SK-MEL-5 (cell line): ENCODE measurements at regions not wholly inside any gene's neighbourhood (a gene's known extent, or its start where the extent isn't known, plus 50 kb on each side); places are given as distances from the start of the nearest gene placed in this dataset.
A peak's percentile ranks its signal among the peaks of the same experiment; 100 is the strongest.

Experiments
- DNase-seq: peaks from one replicate; pipeline ENCODE4 v3.0.0-alpha.2; 2016; ENCODE audit warnings: low read depth, low spot score
- in situ Hi-C: cut with HindIII; loops from 2 replicates; pipeline ENCODE4 v1.10.0; 2016; ENCODE audit warnings: low sequenced_read_pairs, high pct_unique_total_duplicates, low pct_unique_long_range_greater_than_20kb

- in situ Hi-C loops: no loop called here
- DNase-seq: no peak
Measured at GRCh38 chr21:43364261-43364510, 62.7 kb downstream of the SIK1 start.

- in situ Hi-C loops: no loop called here
Measured at GRCh38 chr21:43363506-43364260, 63.2 kb downstream of the SIK1 start.

GRCh38 chr21:43362915-43363314, 64.0 kb downstream of the SIK1 start:
- no peak for DNase-seq
- in situ Hi-C loops: no loop called here

More at GRCh38 chr21:43363506-43364260, 63.2 kb downstream of the SIK1 start:
- DNase-seq: no peak

GRCh38 chr21:43362321-43362791, 64.6 kb downstream of the SIK1 start:
- no peak for DNase-seq

GRCh38 chr21:43361493-43362296, 65.2 kb downstream of the SIK1 start:
- in situ Hi-C loops: no loop called here
- no peak for DNase-seq

More at GRCh38 chr21:43362321-43362791, 64.6 kb downstream of the SIK1 start:
- in situ Hi-C loops: no loop called here

GRCh38 chr21:43361127-43361492, 65.8 kb downstream of the SIK1 start:
- in situ Hi-C loops: no loop called here
- DNase-seq: no peak

- in situ Hi-C loops: no loop called here
- DNase-seq: no peak
Measured at GRCh38 chr21:43360441-43361126, 66.3 kb downstream of the SIK1 start.

GRCh38 chr21:43358940-43359822, 67.8 kb downstream of the SIK1 start:
- DNase-seq: no peak
- in situ Hi-C loops: no loop called here

GRCh38 chr21:43357715-43358430, 69.1 kb downstream of the SIK1 start:
- in situ Hi-C loops: no loop called here
- no peak for DNase-seq

- in situ Hi-C loops: no loop called here
Measured at GRCh38 chr21:43355925-43356289, 71.0 kb downstream of the SIK1 start.

GRCh38 chr21:43355266-43355924, 71.5 kb downstream of the SIK1 start:
- no peak for DNase-seq
- in situ Hi-C loops: no loop called here

More at GRCh38 chr21:43355925-43356289, 71.0 kb downstream of the SIK1 start:
- DNase-seq: no peak

GRCh38 chr21:43354666-43355065, 72.3 kb downstream of the SIK1 start:
- no peak for DNase-seq
- in situ Hi-C loops: no loop called here

- in situ Hi-C loops: no loop called here
- DNase-seq: no peak
Measured at GRCh38 chr21:43354026-43354420, 72.9 kb downstream of the SIK1 start.

- no peak for DNase-seq
- in situ Hi-C loops: no loop called here
Measured at GRCh38 chr21:43353282-43354025, 73.5 kb downstream of the SIK1 start.

GRCh38 chr21:43352568-43353281, 74.2 kb downstream of the SIK1 start:
- peak; percentile 43 for DNase-seq

More at GRCh38 chr21:43352568-43353281, 74.2 kb downstream of the SIK1 start:
- in situ Hi-C loops: no loop called here
